GM21825 (cell line): ENCODE measurements at regions not wholly inside any gene's neighbourhood (a gene's known extent, or its start where the extent isn't known, plus 50 kb on each side); places are given as distances from the start of the nearest gene placed in this dataset.
"Not testable (repeated sequence)": the region's sequence is repeated elsewhere in the genome, so short reads cannot be mapped to it uniquely, and the experiment has no call there.

Source experiments
- ATAC-seq: cut with Tn5 transposase; IDR thresholded peaks from one replicate; pipeline ENCODE4 v1.9.1; 2021; ENCODE audit warnings: mild to moderate bottlenecking, moderate library complexity; ENCODE audit not compliant: unreplicated experiment

- no peak for ATAC-seq
Measured at GRCh38 chr7:13115855-13116254, 428.4 kb downstream of the ARL4A start.

GRCh38 chr7:13117103-13117502 lies 429.7 kb downstream of the ARL4A start:
- no peak for ATAC-seq

- ATAC-seq: no peak
Measured at GRCh38 chr7:13117592-13117991, 430.2 kb downstream of the ARL4A start.

- not testable (repeated sequence) for ATAC-seq
Measured at GRCh38 chr7:13124629-13125028, 437.2 kb downstream of the ARL4A start.

- no peak for ATAC-seq
Measured at GRCh38 chr7:13126347-13126746, 438.9 kb downstream of the ARL4A start.

GRCh38 chr7:13130321-13130720 lies 442.9 kb downstream of the ARL4A start:
- no peak for ATAC-seq

- ATAC-seq: not testable (repeated sequence)
Measured at GRCh38 chr7:13130906-13131305, 443.5 kb downstream of the ARL4A start.

- no peak for ATAC-seq
Measured at GRCh38 chr7:13132314-13132713, 444.9 kb downstream of the ARL4A start.

GRCh38 chr7:13136345-13136744 lies 448.9 kb downstream of the ARL4A start:
- ATAC-seq: not testable (repeated sequence)

- ATAC-seq: no peak
Measured at GRCh38 chr7:13139436-13139835, 452.0 kb downstream of the ARL4A start.

GRCh38 chr7:13144673-13145072 lies 457.2 kb downstream of the ARL4A start:
- no peak for ATAC-seq

GRCh38 chr7:13148548-13148947 lies 461.1 kb downstream of the ARL4A start:
- no peak for ATAC-seq

- no peak for ATAC-seq
Measured at GRCh38 chr7:13151978-13152377, 464.5 kb downstream of the ARL4A start.

- ATAC-seq: no peak
Measured at GRCh38 chr7:13152755-13153154, 465.3 kb downstream of the ARL4A start.

- ATAC-seq: no peak
Measured at GRCh38 chr7:13153266-13153665, 465.8 kb downstream of the ARL4A start.

GRCh38 chr7:13153742-13154141 lies 466.3 kb downstream of the ARL4A start:
- ATAC-seq: no peak

GRCh38 chr7:13155188-13155587 lies 467.8 kb downstream of the ARL4A start:
- no peak for ATAC-seq

- no peak for ATAC-seq
Measured at GRCh38 chr7:13159003-13159402, 471.6 kb downstream of the ARL4A start.

- no peak for ATAC-seq
Measured at GRCh38 chr7:13159467-13160184, 472.2 kb downstream of the ARL4A start.

- no peak for ATAC-seq
Measured at GRCh38 chr7:13161125-13161524, 473.7 kb downstream of the ARL4A start.

GRCh38 chr7:13165854-13166253 lies 478.4 kb downstream of the ARL4A start:
- ATAC-seq: no peak

GRCh38 chr7:13166801-13167200 lies 479.4 kb downstream of the ARL4A start:
- no peak for ATAC-seq

- no peak for ATAC-seq
Measured at GRCh38 chr7:13169356-13169755, 481.9 kb downstream of the ARL4A start.
